ENCODE measurements at regions not wholly inside any gene's neighbourhood (a gene's known extent, or its start where the extent isn't known, plus 50 kb on each side); places are given as distances from the start of the nearest gene placed in this dataset.

DNA sequence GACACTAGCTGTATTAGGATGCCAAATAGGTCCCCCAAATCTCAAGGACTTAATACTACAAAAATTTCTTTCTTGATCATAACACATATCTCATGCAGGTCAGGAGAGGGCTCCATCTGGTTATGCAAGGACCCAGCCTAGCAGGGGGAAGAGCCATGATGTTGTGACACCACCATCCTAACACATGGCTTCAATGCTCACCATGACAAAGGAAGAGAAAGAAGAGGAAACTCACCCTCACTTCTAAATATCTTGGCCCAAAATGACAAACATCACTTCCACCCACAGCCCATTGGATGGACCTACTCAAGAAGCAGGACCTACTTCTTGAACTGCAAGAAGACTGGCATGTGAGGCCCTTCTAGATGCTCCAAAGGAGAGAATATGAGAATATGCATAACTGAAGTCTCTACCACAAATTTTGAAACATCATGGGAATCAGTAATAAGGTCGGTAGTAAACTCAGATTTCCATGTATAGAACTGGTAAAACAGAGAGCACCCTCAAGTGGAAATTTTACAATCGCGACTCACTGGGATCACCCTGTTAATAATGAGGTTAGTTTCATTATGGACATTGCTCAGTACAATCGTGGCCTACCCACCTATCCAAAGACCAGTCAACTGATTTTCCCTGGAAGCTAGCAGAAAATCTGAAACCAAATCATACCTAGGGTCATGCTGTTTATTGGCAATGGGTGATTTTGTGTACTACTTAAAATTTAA lies 308.2 kb downstream of the ACTL7B start:
- H3K27ac ChIP-seq (ENCODE audit: insufficient read depth, low read depth, low read length) = no peak overlapping the region
- no peak overlapping the region for H3K4me2 ChIP-seq (ENCODE audit: insufficient read depth, low read length)
- CTCF ChIA-PET = no interaction called here
- H3K36me3 ChIP-seq (ENCODE audit: control insufficient read depth in 2 of 2, extremely low read depth in 1 of 2, insufficient read depth in 2 of 2, low read length in 2 of 2) = no peaks in the 10 kb centered on the region
- H3K9me3 ChIP-seq (replicated peaks; ENCODE audit: control insufficient read depth, insufficient read depth, low read length) = no peaks in the 10 kb centered on the region
- no peaks in the 10 kb centered on the region for H3K79me2 ChIP-seq (ENCODE audit: control insufficient read depth, insufficient read depth, low read length)
- no peaks in the 10 kb centered on the region for H3K9me1 ChIP-seq (replicated peaks; ENCODE audit: control insufficient read depth, extremely low read depth, insufficient read depth, low read length)
- BruUV-seq (replicated peaks) = no TSS peak
- dilution Hi-C loops (cut with MboI; ENCODE audit: extremely low pct_ligation_motif_present, low sequenced_read_pairs) (no loop called here), intact Hi-C loops (cut with micrococcal nuclease) (no loop called here)
- no peaks in the 10 kb centered on the region for H4K20me1 ChIP-seq (replicated peaks; ENCODE audit: control insufficient read depth, extremely low read depth, insufficient read depth, low read length)
- POLR2A ChIA-PET = no interaction called here
- no peak for TF ChIP-seq MYC (IDR thresholded peaks at IDR 0.05; ENCODE audit: low read depth, low read length)
- no peak for TF ChIP-seq GATA2 (IDR thresholded peaks at IDR 0.05; ENCODE audit: insufficient read depth, insufficient read length, low read depth, low read length)
- H3K9ac ChIP-seq (replicated peaks; ENCODE audit: extremely low read depth, insufficient read depth, low read length) = no peak overlapping the region
- DNase-seq (ENCODE audit: low read depth, low spot score) = no peak
- no peak for FAIRE-seq
- H3K4me1 ChIP-seq (ENCODE audit: control insufficient read depth, extremely low read depth, insufficient read depth, low read length) = no peaks in the 10 kb centered on the region
- no peaks in the 10 kb centered on the region for H3K27me3 ChIP-seq (ENCODE audit: control insufficient read depth in 2 of 2, insufficient read depth in 2 of 2, low read length in 2 of 2)
- no peak overlapping the region for H2AFZ ChIP-seq (ENCODE audit: low read depth, low read length)
- H3K4me3 ChIP-seq (replicated peaks in 1 of 3; ENCODE audit: insufficient read depth in 1 of 3, low read depth in 1 of 3, low read length in 3 of 3) = no peak overlapping the region

DNA sequence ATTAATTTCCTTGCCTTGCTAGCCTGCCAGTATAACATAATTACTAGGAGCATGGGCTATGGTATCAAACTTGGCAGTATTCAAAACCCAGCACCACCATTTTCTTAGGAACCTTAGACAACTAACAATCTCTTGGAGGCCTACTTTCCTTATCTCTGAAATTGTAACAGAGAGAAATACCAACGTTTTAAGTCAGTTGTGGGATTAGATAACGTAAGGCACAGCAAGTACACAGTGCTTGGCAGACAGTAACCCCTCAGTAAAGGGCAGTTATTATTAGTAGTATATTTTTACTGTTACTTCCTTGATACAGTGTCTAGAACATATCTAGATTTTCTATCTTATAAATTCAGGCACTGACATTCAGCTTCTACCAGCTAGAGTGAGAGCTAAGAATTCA lies 309.6 kb downstream of the ACTL7B start:
- Histone ChIP-seq H3K9me1 (replicated peaks; ENCODE audit: control insufficient read depth, extremely low read depth, insufficient read depth, low read length) (no peaks in the 10 kb centered on the region), H3K27ac (ENCODE audit: insufficient read depth, low read depth, low read length) (no peak overlapping the region), H3K4me2 (ENCODE audit: insufficient read depth, low read length) (no peak overlapping the region), H3K79me2 (ENCODE audit: control insufficient read depth, insufficient read depth, low read length) (no peaks in the 10 kb centered on the region), H4K20me1 (replicated peaks; ENCODE audit: control insufficient read depth, extremely low read depth, insufficient read depth, low read length) (no peaks in the 10 kb centered on the region), H3K9ac (replicated peaks; ENCODE audit: extremely low read depth, insufficient read depth, low read length) (no peak overlapping the region), H3K36me3 (ENCODE audit: control insufficient read depth in 2 of 2, extremely low read depth in 1 of 2, insufficient read depth in 2 of 2, low read length in 2 of 2) (no peaks in the 10 kb centered on the region), H3K4me3 (replicated peaks in 1 of 3; ENCODE audit: insufficient read depth in 1 of 3, low read depth in 1 of 3, low read length in 3 of 3) (no peak overlapping the region), H2AFZ (ENCODE audit: low read depth, low read length) (no peak overlapping the region), H3K27me3 (ENCODE audit: control insufficient read depth in 2 of 2, insufficient read depth in 2 of 2, low read length in 2 of 2) (no peaks in the 10 kb centered on the region), H3K9me3 (replicated peaks; ENCODE audit: control insufficient read depth, insufficient read depth, low read length) (no peaks in the 10 kb centered on the region), H3K4me1 (ENCODE audit: control insufficient read depth, extremely low read depth, insufficient read depth, low read length) (no peaks in the 10 kb centered on the region)
- intact Hi-C loops (cut with micrococcal nuclease) (no loop called here), dilution Hi-C loops (cut with MboI; ENCODE audit: extremely low pct_ligation_motif_present, low sequenced_read_pairs) (no loop called here)
- ChIA-PET CTCF (no interaction called here), POLR2A (no interaction called here)
- no TSS peak for BruUV-seq (replicated peaks)
- DNase-seq (ENCODE audit: low read depth, low spot score) (no peak), FAIRE-seq (no peak)
- TF ChIP-seq MYC (IDR thresholded peaks at IDR 0.05; ENCODE audit: low read depth, low read length) = no peak
- TF ChIP-seq POLR2AphosphoS5 (IDR thresholded peaks at IDR 0.05; ENCODE audit: insufficient read depth, low read depth, low read length) = no peak
- TF ChIP-seq, protein P1, sequence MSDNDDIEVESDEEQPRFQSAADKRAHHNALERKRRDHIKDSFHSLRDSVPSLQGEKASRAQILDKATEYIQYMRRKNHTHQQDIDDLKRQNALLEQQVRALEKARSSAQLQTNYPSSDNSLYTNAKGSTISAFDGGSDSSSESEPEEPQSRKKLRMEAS (IDR thresholded peaks at IDR 0.05; ENCODE audit: insufficient read depth, insufficient read length) = no peak
- no peak for TF ChIP-seq GATA2 (IDR thresholded peaks at IDR 0.05; ENCODE audit: insufficient read depth, insufficient read length, low read depth, low read length)
- TF ChIP-seq POLR2A (IDR thresholded peaks at IDR 0.05; ENCODE audit: low read depth, low read length) = no peak
- no peak for TF ChIP-seq FOS (IDR thresholded peaks at IDR 0.05; ENCODE audit: borderline replicate concordance, insufficient read depth, low read length)
- TF ChIP-seq, protein P2, sequence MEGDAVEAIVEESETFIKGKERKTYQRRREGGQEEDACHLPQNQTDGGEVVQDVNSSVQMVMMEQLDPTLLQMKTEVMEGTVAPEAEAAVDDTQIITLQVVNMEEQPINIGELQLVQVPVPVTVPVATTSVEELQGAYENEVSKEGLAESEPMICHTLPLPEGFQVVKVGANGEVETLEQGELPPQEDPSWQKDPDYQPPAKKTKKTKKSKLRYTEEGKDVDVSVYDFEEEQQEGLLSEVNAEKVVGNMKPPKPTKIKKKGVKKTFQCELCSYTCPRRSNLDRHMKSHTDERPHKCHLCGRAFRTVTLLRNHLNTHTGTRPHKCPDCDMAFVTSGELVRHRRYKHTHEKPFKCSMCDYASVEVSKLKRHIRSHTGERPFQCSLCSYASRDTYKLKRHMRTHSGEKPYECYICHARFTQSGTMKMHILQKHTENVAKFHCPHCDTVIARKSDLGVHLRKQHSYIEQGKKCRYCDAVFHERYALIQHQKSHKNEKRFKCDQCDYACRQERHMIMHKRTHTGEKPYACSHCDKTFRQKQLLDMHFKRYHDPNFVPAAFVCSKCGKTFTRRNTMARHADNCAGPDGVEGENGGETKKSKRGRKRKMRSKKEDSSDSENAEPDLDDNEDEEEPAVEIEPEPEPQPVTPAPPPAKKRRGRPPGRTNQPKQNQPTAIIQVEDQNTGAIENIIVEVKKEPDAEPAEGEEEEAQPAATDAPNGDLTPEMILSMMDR (IDR thresholded peaks at IDR 0.05; ENCODE audit: extremely low read depth in 1 of 2, insufficient read depth in 1 of 2, low read depth in 1 of 2, low read length in 2 of 2) = no peak
- TF ChIP-seq JUN (IDR thresholded peaks at IDR 0.05; ENCODE audit: borderline replicate concordance, insufficient read depth, insufficient read length, low read depth) = no peak
- no peak for TF ChIP-seq EZH2 (IDR thresholded peaks at IDR 0.05; ENCODE audit: borderline replicate concordance, low read depth, low read length, severe bottlenecking)

Measured in endothelial cell of umbilical vein (primary cell).